Erythroblast (primary cell): ENCODE measurements at regions not wholly inside any gene's neighbourhood (a gene's known extent, or its start where the extent isn't known, plus 50 kb on each side); places are given as distances from the start of the nearest gene placed in this dataset.

ENCODE experiments used
- GATA1 ChIP-seq: IDR thresholded peaks from 2 replicates; pipeline ENCODE4 v1.6.1; 2011; ENCODE audit warnings: low read depth, mild to moderate bottlenecking, control low read depth, low read length, moderate library complexity
- POLR2A ChIP-seq: IDR thresholded peaks from 2 replicates; pipeline ENCODE4 v1.6.1; 2011; ENCODE audit warnings: mild to moderate bottlenecking, low read length

GRCh38 chr21:36640174-36640720 is 58.7 kb upstream of the SIM2 start:
- TF ChIP-seq POLR2A = no peak
- TF ChIP-seq GATA1 = no peak
